ENCODE measurements at regions not wholly inside any gene's neighbourhood (a gene's known extent, or its start where the extent isn't known, plus 50 kb on each side); places are given as distances from the start of the nearest gene placed in this dataset.

GRCh38 chr4:22217480-22217879, 268.9 kb upstream of the KCNIP4 start:
- DNase-seq (ENCODE audit: low read depth) = no peak

GRCh38 chr4:22216278-22216677, 267.7 kb upstream of the KCNIP4 start:
- no peak for DNase-seq (ENCODE audit: low read depth)

GRCh38 chr4:22215084-22215483, 266.5 kb upstream of the KCNIP4 start:
- no peak for DNase-seq (ENCODE audit: low read depth)

GRCh38 chr4:22203711-22204011, 255.1 kb upstream of the KCNIP4 start:
- DNase-seq (ENCODE audit: low read depth) = no peak

- DNase-seq (ENCODE audit: low read depth) = no peak
Observed at GRCh38 chr4:22202975-22203710, 254.6 kb upstream of the KCNIP4 start.

- DNase-seq (ENCODE audit: low read depth) = no peak
Observed at GRCh38 chr4:22202246-22202974, 253.8 kb upstream of the KCNIP4 start.

GRCh38 chr4:22201256-22201655, 252.7 kb upstream of the KCNIP4 start:
- DNase-seq (ENCODE audit: low read depth) = no peak

- DNase-seq (ENCODE audit: low read depth) = no peak
Observed at GRCh38 chr4:22196551-22196950, 248.0 kb upstream of the KCNIP4 start.

- DNase-seq (ENCODE audit: low read depth) = no peak
Observed at GRCh38 chr4:22192084-22192511, 243.5 kb upstream of the KCNIP4 start.

GRCh38 chr4:22191565-22191964, 243.0 kb upstream of the KCNIP4 start:
- DNase-seq (ENCODE audit: low read depth) = no peak

- peak; percentile 57 for DNase-seq (ENCODE audit: low read depth)
Observed at GRCh38 chr4:22190855-22191254, 242.3 kb upstream of the KCNIP4 start.

- no peak for DNase-seq (ENCODE audit: low read depth)
Observed at GRCh38 chr4:22187203-22187820, 238.7 kb upstream of the KCNIP4 start.

GRCh38 chr4:22181736-22182135, 233.2 kb upstream of the KCNIP4 start:
- no peak for DNase-seq (ENCODE audit: low read depth)

GRCh38 chr4:22179124-22179874, 230.7 kb upstream of the KCNIP4 start:
- DNase-seq (ENCODE audit: low read depth) = peak; percentile 74

- DNase-seq (ENCODE audit: low read depth) = no peak
Observed at GRCh38 chr4:22174640-22175039, 226.1 kb upstream of the KCNIP4 start.

- DNase-seq (ENCODE audit: low read depth) = peak; percentile 53
Observed at GRCh38 chr4:22170353-22170752, 221.8 kb upstream of the KCNIP4 start.

GRCh38 chr4:22167201-22167600, 218.6 kb upstream of the KCNIP4 start:
- DNase-seq (ENCODE audit: low read depth) = no peak

GRCh38 chr4:22162454-22162853, 213.9 kb upstream of the KCNIP4 start:
- DNase-seq (ENCODE audit: low read depth) = no peak

GRCh38 chr4:22130741-22131140, 182.2 kb upstream of the KCNIP4 start:
- no peak for DNase-seq (ENCODE audit: low read depth)

GRCh38 chr4:22129454-22130029, 181.0 kb upstream of the KCNIP4 start:
- DNase-seq (ENCODE audit: low read depth) = peak; percentile 3

GRCh38 chr4:22122062-22122461, 173.5 kb upstream of the KCNIP4 start:
- no peak for DNase-seq (ENCODE audit: low read depth)

- DNase-seq (ENCODE audit: low read depth) = no peak
Observed at GRCh38 chr4:22115262-22115661, 166.7 kb upstream of the KCNIP4 start.

Data from non-pigmented ciliary epithelial cell (primary cell).